GM18909 (cell line): ENCODE measurements at regions not wholly inside any gene's neighbourhood (a gene's known extent, or its start where the extent isn't known, plus 50 kb on each side); places are given as distances from the start of the nearest gene placed in this dataset.

Experiments used
- ATAC-seq: cut with Tn5 transposase; IDR thresholded peaks from one replicate; pipeline ENCODE4 v1.9.1; 2021; ENCODE audit warnings: mild to moderate bottlenecking; ENCODE audit not compliant: unreplicated experiment, poor library complexity

DNA sequence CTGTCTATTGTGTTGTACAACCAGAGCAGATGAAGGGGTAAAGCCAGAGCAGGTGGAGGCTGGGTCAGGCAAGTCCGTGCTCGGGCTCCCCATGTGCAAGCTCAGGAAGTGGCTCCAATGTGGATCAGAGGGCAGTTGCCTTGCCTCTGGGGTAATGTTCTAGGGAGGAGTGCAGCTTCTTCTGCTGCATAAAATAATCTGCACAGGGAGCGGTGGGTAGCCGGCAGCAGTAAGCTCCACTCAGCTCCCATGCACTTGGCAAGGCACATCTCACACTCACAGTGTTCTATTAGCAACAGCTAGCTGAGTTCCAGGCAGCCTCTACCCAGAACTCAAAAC lies 565.3 kb upstream of the SLITRK1 start:
- no peak for ATAC-seq

DNA sequence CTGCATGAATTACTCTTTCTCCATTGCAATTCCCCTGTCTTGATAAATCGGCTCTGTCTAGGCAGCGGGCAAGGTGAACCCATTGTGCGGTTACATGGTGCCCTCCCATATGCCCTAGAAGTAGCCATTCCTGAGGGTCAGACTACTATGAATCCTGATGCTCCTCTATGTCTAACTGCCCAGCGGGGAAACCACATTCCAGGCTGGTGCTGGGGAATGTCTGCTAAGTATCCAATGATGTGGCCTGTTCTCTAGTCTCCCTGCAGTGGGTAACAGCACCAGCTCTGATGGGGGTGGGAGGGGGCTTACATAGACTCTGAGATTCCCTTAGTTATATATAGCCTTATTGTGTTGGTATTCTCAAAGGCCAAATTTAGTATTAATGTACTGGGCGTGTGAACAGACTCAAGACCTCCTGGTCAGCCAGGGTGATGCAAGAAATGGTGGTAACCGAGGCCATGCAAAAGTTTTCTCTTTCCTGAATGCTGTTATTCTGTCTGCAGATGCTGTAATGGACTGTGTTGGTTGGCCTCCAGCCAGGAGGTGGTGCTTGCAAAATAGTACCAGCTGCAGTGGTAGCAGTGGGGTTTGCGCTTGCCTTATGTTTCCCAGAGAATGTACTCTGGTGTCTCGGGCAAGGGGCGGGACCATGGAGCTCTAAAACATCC lies 564.8 kb upstream of the SLITRK1 start:
- no peak for ATAC-seq

DNA sequence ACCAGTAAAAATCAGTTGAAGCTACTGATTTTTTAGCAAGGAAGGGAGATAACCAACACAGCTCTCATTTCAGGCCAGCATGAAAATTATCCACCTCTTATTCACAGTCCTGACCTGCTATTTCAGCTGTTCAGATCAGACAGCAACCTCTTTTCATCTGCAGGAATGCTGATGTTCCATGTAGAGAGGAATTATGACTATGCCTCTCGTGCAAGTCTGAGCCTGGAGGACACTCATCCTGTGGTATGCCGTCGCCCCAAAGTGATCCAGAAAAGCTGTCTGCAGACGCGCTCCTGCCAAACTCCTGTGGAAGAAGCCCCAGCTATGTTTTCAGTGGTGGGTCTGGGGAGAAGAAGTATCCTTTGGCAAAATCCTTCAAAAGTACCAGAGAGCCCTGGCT lies 563.5 kb upstream of the SLITRK1 start:
- no peak for ATAC-seq

DNA sequence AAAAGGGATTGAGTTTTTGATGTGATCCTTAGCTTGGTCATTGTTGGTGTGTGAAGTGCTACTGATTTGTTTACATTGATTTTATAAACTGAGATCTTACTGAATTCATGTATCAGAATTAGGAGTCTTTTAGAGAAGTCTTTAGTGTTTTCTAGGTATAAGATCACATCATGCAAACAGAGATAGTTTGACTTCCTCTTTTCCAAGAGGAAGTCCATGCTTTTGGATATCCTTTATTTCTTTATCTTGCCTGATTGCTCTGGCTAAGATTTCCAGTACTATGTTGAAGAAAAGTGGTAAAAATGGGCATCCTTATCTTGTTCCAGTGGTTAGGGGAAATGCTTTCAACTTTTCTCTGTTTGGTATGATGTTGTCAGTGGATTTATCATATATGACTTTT lies 561.2 kb upstream of the SLITRK1 start:
- ATAC-seq = no peak

DNA sequence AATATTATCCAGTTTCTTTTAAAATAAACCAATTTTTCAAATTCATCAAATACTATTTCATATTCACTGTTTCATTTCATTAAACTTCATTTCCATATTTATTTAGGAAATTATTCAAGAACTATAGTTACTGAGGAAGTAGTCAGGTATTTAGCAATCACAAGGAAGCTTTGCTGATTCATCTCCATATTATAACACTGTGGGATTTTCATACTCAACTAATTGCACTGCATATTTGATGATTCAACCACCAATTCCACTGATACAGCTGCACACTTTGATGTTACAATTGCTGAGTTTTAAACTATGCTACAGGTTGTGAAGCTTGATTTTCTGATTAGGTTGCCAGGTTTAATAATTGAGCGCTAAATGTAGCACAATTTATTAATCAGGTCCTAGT lies 556.8 kb upstream of the SLITRK1 start:
- ATAC-seq = no peak

DNA sequence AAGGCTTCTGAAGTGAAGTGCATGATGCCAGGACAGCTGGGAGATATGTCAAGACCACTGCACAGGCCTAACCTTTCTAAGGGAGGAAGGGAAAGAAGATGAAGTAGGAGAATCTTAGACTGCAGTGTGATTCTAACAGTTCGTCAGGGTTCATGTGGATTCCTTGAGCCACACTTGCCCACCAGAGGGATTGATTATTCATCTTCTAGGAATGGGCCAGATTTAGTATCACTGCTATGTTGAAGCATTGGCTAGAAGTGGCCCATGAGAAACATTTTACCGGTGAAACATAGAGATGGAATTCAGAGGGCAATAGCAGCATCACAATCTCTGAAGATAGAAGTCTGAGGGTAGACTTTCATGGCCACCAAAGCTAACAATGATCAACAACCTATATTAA lies 550.8 kb upstream of the SLITRK1 start:
- no peak for ATAC-seq

DNA sequence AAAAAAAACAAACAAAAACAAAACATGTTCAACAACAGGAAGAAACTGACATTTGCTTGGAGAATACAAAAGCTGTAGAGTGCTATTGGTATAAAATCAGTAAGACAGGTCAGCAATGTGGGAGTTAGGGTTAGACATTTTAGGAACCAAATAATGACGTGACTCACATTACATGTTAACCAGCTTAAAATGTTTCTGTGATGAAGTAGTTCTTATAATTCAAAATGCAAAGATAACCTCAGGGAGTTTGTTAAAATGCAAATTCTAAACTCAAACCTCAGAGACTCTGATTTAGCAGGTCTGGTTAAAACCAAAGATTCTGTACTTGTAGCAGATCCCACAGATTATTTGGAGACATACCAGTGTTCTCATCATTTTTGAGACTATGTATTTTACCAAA lies 549.4 kb upstream of the SLITRK1 start:
- ATAC-seq = no peak

DNA sequence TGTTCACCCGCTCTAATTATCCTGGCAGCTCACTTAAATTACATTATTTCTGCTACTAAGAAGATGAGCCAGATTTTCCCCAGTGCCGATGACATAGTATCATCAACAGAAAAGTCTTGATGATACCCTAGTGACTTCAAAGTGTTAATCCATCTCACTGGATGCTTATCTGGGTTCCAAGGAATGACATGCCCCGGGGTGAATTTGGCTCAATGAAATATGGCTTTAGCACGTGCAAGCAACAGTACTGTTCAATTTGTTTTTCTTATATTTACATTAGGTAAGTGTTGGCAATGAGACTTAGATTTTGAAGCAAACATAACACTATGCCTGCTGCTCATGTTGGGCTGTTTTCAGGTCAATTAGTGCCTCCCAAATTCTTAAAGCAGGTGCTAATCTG lies 548.2 kb upstream of the SLITRK1 start:
- ATAC-seq = no peak

DNA sequence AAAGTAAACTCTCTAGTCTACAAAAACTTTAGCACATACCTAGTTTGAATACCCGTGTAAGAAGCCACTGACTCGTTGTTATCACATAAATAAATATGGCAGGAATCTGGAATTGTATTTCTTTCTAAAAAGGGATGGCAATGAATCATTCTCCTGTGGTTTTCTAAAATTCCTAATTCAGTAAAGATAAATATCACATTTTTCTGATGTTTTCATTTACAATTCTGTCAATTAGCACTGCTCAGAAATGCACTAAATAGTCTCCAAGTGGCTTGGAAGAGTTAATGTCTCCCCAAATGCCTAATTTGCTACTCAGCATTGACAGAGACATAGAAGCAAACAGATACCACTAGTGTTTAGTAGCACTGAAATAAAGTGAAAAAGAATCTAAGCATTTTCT lies 547.7 kb upstream of the SLITRK1 start:
- no peak for ATAC-seq

DNA sequence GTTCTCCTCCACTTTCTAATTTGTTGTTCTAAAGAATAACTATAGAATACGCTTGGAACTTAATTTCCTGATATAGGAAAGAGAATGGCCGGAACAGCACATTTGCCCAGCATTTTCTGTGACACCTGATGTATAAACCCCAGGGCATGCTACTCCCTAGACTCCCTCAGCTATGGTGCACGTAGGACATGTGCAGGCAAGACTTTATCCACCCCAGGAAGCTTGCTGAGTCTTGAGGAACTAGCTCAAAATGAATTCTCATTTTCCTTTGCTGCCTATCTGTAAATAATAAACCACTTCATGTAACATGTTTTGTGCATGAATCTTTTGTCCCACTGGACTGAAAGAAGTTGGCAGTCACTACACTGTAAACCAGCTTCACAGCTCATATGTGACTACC lies 535.8 kb upstream of the SLITRK1 start:
- ATAC-seq = no peak

DNA sequence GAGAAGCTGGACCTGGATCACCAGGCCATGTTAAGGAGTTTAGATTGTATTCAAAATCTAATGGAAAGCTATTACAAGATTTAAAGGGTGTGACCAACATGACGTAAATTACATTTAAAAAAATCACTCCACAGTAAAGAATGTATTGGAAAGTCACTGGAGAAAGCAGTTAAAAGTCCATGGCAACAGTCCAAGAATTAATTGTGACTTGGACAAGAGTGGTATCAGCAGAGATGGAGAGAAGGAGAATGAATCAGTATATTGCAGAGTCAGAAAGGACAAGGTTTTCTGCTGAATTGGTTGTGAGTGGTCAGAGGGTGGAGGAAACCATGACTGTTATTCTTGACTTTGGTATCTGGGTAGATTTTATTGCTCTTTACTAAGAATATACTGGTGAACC lies 535.1 kb upstream of the SLITRK1 start:
- ATAC-seq = no peak

DNA sequence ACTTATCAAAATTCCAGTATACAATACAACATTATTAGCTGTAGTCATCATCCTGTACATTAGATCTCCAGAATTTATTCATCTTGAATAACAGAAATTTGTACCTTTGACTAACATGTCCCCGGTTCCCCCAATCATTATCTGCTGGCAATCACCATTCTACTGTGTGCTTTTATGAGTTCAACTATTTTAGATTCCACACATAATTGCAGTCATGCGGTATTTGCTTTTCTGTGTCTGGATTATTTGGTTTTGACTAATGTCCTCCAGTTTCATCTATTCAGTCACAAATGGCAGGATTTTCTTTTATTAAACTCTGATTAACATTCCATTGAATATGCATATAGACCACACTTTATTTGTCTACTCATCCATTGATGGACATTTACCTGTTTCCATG lies 530.7 kb upstream of the SLITRK1 start:
- no peak for ATAC-seq

DNA sequence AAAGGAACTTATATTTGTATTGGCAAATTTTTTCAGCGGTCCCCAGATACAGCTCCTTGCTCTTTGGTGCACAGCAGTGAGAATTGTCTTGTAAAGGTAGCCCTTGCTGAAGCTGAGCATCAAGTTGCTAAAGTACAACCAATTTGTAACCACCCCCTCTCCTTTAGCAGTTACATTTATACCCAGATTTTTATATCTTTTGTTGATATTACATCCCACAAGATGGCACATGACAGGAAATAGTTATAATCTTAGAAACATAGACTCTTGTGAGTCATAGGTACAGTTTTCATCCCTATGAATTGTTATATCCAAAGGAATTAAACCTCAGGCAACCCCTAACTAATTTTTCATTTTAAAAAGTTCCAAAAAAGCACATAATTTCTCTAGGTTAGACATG lies 523.0 kb upstream of the SLITRK1 start:
- ATAC-seq = no peak

DNA sequence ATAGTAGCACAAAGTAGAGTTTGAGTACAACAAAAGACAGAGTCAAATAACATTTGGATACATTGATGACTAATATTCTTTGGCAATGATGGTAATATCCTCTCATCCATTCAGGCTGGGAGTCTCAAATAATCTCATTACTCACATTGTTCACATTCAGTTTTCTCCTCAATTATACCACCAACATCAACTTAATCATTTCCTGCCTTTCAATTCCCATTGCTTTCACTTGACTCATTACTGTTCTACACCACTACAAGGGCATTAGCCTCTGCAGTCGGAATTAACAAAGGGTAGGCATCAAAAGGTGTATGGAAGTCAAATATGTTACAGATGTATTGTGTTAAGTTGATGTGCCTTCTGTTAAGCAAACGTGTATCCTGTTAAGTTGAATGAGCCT lies 518.4 kb upstream of the SLITRK1 start:
- ATAC-seq = no peak

DNA sequence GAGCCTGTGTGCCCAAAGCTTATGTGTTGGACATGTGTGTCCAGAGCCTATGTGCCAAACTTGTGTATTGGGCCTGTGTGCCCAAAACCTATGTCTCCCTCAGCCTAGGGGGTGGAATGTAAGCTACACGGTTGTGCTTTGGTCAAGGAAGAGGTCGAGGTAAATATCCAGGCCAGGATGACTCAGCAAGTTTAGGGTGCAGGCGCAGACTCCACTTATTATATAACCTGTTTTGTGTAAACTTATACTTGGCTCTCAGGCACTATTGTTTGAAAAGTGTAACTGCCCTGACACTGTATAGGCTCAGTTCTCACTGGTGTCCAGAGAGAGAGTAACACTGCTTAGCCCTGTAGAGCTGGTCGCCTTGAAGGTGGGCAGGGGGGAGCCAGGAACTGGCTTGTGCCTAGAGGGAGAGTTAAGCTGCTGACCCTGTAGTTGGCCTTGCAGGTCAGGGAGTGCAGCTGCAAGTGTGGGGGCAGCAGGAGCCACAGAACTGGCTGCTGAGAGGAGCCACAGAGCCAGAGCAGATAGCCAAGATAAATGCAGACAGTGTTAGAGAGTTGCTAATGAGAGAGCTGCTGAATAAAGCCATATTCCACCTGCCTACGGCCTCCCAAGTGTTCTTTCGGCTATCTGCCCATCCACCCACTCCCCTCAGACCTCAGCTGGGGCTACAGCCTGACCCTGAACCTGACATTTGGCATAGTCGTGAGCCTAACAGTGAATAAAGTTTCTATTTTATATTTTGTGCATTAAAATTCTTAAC lies 517.2 kb upstream of the SLITRK1 start:
- no peak for ATAC-seq

DNA sequence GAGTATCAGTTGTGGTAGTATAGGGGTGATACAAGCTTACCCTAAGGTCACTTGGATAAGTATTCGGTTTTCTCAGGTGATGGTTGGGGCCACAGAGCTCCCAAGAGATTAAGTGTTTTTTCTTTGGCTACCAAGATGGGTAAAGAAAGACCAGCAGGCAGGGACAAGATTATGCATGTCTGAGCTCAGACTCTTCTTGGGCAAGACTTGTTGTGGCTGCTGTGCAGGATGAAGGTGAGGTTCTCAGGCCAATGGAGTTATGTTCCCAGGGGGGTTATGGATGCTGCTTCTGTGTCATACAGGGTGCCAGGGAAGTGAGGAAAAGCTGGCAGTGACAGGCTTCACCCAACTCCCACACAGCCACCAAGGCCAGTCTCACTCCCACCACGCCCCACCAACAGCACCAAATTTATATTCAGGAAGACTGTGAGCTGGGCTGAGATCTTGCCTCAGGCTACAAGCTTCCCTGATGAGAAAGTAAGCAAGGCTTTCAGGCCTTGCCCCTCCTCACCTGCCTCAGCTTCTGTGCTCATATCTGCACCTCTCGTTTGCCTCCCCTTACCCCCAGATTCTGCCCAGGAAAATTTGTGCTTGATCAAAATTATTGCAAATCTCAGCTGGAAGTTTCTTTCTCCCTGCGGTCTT lies 511.8 kb upstream of the SLITRK1 start:
- no peak for ATAC-seq

DNA sequence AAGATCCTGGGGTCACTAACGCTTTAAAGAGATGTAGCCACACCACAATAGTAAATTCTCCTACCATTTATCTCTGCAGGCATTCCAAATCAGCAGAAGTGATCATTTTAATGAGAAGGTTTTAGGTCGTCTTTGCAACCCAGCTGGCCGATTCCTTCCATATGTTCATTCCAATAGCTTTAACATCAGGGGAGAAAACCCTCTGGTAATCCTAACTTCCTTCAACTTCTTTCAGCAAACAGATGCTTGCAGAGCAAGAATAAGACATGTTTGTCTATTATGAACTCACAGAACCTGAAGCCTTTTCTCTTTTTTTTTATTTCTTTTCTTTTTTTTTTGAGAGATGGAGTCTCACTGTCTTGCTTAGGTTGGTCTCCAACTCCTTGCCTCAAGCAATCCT lies 498.6 kb upstream of the SLITRK1 start:
- no peak for ATAC-seq

DNA sequence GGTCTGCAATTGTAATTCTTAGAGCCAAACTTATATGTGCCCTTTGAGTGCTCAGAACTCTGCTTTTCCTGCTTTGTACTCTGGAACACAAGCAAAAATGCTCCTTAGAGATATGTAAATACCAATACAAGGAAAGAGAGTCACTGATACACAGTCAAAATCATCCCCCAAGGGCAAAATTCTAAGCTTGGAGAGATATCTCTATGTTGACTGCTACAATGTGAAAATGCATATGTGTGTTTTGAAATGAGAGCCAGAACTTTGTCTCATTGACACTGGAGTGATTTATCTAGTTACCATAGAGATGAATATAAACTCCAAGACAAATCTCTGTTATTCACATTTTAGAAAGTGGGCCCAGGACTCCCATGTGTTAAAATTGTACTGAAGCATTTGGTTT lies 494.8 kb upstream of the SLITRK1 start:
- ATAC-seq = no peak

DNA sequence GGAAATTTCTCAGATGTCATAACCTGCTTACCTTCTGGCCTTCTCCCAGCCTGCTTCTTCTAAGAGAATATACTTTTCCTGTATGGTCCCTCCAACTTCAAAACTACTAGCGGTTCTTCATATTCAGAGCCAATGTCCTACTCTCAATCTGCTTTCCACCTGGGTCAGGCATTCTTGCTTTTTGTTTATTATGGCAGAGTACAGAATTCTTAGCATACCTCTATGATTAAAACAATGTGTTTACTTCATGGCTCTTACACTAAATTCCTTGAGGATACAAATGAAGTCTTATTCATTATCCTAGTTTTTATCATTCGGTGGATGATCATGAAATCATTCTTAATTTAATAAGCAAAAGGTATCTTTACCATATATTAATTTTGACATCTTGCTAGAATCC lies 484.2 kb upstream of the SLITRK1 start:
- no peak for ATAC-seq

DNA sequence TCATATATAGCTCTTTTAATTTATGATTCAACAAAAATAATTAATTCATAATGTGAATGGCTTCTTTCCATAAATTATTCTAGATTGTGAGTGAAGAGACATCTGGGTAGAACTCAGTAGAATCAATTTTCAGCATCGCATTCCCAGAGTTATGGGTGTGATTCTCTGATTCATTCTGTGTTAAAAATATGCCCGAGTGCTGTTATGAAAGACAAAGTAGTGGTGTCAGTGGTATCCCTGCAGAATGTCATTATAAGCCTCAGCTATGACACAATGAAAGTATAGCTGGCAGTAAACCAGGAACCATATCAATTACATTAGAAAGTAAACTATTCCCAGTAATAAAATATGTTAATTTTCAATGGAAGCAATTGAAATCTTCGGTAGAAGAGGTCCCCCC lies 480.5 kb upstream of the SLITRK1 start:
- no peak for ATAC-seq

DNA sequence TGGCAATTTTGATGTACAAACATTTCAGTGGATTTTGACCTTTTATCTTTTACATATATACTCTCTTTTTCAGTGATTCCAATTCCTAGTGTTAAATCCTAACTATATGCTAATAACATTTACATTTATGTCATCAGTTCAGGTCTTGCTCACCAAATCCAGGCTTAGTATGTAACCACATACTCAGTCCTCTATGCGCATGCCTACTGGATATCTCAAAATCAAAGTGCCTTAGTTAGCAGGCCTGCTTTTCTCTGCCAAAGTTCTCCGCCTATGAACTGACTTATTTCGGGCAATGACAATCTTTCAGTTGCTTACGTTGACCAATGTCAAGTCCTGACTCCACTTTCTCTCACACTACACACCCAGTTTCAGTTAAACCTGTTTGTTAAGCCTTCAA lies 478.5 kb upstream of the SLITRK1 start:
- ATAC-seq = no peak

DNA sequence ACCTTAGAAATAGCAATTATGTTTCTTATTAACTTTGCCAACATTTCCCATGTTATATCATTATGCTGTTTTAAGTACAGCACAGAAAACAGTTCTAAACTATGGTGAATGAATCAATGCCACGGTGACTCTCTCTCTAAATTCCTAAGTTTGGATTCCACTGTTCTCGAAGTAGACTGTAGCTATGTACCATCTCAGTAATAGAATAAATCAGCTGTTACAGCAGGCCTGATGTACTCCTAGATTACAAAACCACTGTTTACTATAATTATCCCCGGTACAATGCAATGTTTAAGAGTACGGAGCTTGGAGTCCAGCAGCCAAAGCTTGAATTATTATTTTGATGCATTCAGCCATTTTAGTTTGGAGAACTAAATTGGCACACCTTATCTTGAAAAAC lies 476.3 kb upstream of the SLITRK1 start:
- no peak for ATAC-seq
